AG10803 (cell line): ENCODE measurements at regions not wholly inside any gene's neighbourhood (a gene's known extent, or its start where the extent isn't known, plus 50 kb on each side); places are given as distances from the start of the nearest gene placed in this dataset.

Experiments used
- DNase-seq: peaks from one replicate; pipeline ENCODE4 v3.0.0; 2010; ENCODE audit warnings: low read depth
- H3K4me3 ChIP-seq: 2 replicates; pipeline ENCODE4 v1.5.1; 2011; ENCODE audit warnings: mild to moderate bottlenecking, low read length, control low read depth
- TF ChIP-seq, protein P1 (sequence below): conservative IDR thresholded peaks from 2 replicates; pipeline ENCODE4 v1.5.1; 2011; ENCODE audit warnings: mild to moderate bottlenecking, low read length, control low read depth, inconsistent platforms

DNA sequence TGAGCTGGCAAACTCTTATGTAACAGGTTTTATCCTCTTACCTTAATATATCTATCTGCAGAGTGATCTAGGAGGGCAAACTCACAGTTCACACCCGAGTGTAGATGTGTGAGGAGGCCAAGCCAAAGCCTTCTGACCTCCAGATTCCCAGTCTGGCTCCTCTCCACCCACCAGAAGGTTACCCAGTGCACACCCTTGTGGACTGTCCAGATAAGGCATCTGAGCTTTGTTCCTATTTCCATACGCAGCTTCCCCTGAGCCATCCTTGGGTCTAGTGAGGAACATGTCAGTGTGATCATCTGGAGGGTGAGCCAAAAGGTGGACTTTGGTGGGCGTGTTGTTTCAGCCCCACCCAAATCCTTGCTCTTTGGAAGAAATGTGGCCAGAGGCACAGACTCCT lies 203.0 kb upstream of the MEOX2 start:
- peak; percentile 5 for DNase-seq
- H3K4me3 ChIP-seq: no peak overlapping the region
- TF ChIP-seq, protein P1, sequence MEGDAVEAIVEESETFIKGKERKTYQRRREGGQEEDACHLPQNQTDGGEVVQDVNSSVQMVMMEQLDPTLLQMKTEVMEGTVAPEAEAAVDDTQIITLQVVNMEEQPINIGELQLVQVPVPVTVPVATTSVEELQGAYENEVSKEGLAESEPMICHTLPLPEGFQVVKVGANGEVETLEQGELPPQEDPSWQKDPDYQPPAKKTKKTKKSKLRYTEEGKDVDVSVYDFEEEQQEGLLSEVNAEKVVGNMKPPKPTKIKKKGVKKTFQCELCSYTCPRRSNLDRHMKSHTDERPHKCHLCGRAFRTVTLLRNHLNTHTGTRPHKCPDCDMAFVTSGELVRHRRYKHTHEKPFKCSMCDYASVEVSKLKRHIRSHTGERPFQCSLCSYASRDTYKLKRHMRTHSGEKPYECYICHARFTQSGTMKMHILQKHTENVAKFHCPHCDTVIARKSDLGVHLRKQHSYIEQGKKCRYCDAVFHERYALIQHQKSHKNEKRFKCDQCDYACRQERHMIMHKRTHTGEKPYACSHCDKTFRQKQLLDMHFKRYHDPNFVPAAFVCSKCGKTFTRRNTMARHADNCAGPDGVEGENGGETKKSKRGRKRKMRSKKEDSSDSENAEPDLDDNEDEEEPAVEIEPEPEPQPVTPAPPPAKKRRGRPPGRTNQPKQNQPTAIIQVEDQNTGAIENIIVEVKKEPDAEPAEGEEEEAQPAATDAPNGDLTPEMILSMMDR: 0 out of 2 replicates have a peak, but pooled peaks have one; percentile 27

DNA sequence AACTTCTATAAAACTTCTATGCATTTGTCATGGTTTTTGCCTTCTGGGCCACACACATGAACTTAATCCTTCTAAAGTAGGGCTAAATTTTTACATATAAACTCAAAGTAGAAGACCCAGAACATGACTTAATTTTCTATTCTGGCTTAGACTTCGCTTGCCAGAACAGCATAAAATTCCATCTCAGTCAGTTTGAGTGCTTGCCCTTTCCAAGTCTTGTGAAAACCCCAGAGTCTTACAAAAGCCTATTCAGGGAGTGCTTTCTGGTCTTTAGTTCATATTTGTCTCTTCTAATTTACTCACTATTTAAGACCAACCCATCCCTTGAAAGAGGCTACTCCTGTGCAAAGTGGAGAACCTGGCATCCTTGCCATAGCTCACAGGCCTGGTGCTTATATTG lies 201.6 kb upstream of the MEOX2 start:
- H3K4me3 ChIP-seq: no peak overlapping the region
- TF ChIP-seq, protein P1: no peak
- DNase-seq: no peak

DNA sequence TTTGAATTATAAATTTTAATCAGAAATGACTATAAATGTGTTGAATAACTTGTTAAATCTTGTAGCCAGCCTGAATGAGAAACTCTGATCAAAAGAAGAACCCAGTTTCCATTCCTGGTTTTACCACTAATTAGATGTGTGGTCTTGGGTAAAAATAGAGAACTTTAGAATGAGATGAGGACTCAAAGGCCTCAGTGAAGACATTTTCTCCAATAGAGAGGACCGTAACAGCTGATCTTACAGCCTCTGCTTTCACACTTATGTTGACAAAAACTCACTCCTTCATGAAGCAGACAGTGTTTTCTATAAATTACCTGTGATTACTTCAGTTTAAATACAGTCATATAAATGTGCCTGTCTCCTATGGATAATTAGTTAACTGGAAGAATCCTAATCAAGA lies 200.1 kb upstream of the MEOX2 start:
- TF ChIP-seq, protein P1: no peak
- no peak overlapping the region for H3K4me3 ChIP-seq
- no peak for DNase-seq

DNA sequence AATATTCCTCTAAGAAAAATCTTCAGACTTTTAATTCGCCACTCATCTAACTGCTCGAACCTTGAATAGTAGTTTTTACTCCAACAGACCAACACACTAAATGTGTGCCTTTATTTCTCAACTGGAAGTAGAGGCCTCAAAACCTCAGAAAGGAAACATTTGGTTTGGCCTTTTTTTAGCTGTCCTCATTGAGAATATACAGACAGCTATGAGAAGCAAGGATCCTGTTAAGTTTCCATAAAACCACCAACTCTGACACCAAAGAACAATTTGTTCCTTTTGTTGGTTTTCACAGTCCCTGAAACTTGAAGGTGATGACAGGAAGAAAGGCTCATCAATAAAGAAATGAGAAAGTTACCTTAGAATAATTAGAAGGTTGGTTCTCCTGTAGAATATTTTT lies 199.2 kb upstream of the MEOX2 start:
- TF ChIP-seq, protein P1: no peak

DNA sequence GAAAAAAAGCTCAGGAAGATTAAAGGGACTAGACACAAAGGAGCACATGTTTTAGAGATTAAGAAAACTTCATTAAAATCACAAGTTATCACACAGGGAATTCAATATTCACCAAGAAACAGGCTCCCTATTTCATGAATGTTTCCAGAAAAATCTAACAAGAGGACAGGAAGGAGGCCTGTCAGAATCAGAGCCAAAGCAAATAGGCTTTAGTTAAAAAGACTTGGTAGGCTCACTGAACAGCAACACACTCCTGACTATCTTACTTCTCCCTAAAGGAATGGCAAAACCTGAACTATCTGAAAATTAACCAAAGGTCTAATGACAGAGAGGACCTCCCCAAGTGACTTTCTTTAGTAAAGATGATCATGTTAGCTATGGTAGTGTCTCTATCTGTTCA lies 188.3 kb upstream of the MEOX2 start:
- TF ChIP-seq, protein P1: no peak
- no peak for DNase-seq
- no peak overlapping the region for H3K4me3 ChIP-seq

More for the DNA sequence above, 199.2 kb upstream of the MEOX2 start:
- no peak overlapping the region for H3K4me3 ChIP-seq
- DNase-seq: no peak

DNA sequence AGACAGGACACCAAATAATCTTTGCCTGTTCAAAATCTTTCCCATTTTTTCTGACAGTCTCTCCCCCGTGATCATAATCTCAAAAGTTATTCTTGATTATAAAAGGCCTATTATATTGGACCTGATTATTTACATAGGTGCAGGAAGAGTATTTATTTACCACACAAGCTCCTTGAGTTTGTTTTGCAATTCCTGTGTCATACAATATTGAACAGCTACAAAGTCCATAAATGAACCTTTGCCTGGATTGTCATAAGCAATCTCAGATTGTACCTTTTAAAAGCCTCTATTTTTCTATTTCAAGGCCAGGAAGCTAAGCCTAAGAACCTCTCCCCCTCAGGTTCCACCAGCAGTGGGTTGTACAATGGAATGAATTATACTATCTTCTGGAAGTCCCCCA lies 183.9 kb upstream of the MEOX2 start:
- DNase-seq: no peak
- TF ChIP-seq, protein P1: no peak
- H3K4me3 ChIP-seq: no peak overlapping the region

DNA sequence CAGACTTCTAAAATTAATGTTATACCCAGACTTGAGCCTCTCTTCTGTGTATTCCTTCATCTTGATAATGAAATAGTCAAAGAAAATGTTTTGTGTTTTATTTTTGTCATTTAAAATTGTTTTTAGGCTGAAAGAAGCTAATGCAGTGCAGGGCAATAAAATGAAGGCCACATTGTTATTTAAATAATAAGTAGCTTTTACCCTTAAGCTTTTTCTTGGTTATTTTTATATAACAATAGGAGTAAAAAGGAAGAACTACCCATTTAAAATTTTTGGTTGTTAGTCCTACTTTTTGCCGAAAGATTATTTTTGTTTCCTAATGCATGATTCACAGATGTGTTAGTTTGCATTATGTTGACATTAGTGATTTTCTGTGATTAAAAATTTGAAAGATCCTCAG lies 181.0 kb upstream of the MEOX2 start:
- TF ChIP-seq, protein P1: no peak
- no peak for DNase-seq
- no peak overlapping the region for H3K4me3 ChIP-seq
